ENCODE measurements at regions not wholly inside any gene's neighbourhood (a gene's known extent, or its start where the extent isn't known, plus 50 kb on each side); places are given as distances from the start of the nearest gene placed in this dataset.

DNA sequence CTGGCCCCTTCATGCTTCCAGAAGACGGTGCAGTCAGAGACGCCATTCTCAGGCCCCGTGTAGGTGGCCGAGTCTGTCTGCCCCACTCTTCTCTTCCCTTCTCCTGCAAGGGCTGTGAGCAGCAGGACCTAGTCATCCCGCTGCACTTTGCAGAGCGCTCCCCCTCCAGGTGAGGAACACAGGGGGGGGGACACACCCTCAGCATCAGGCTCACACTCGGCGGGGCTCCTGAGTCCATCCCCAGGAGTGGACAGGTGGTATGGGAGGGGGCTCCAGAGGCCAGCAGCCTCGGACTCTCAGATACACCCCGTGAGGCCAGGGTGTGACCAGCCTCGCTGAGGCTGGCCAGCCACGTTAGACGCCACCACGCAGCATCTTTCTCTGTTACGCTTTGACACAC lies 460.5 kb upstream of the MYT1L start:
- Mint-ChIP-seq H3K9me3 (ENCODE audit: low read depth) (no peaks in the 10 kb centered on the region), H3K36me3 (ENCODE audit: low read depth) (no peaks in the 10 kb centered on the region), H3K27ac (ENCODE audit: unreplicated experiment) (no peak overlapping the region), H3K4me1 (ENCODE audit: low read depth) (no peaks in the 10 kb centered on the region), H3K4me3 (ENCODE audit: unreplicated experiment) (no peak overlapping the region), H3K27me3 (ENCODE audit: low read depth) (peaks cover 8% of the 10 kb centered on the region)
- DNase-seq (ENCODE audit: low spot score): no peak
- TF ChIP-seq, protein P1, sequence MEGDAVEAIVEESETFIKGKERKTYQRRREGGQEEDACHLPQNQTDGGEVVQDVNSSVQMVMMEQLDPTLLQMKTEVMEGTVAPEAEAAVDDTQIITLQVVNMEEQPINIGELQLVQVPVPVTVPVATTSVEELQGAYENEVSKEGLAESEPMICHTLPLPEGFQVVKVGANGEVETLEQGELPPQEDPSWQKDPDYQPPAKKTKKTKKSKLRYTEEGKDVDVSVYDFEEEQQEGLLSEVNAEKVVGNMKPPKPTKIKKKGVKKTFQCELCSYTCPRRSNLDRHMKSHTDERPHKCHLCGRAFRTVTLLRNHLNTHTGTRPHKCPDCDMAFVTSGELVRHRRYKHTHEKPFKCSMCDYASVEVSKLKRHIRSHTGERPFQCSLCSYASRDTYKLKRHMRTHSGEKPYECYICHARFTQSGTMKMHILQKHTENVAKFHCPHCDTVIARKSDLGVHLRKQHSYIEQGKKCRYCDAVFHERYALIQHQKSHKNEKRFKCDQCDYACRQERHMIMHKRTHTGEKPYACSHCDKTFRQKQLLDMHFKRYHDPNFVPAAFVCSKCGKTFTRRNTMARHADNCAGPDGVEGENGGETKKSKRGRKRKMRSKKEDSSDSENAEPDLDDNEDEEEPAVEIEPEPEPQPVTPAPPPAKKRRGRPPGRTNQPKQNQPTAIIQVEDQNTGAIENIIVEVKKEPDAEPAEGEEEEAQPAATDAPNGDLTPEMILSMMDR (IDR thresholded peaks at IDR 0.05): no peak

DNA sequence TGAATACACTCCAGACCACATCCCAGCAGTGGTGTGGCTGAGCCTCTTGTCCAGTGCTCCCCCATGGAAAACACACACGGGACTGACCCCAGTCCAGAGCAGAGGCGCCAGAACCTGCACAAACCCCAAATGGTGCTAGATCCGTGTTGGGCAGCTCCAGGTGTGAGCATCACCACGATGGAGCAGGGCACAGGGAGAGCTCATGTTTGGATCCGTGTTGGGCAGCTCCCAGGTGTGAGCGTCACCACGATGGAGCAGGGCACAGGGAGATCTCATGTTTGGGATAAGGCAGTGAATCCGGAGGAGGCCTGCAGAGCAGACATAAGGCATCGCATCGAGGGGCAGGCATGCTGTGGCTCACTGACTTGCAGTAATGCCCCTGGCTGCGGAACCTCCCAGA lies 460.0 kb upstream of the MYT1L start:
- H3K9me3 Mint-ChIP-seq (ENCODE audit: low read depth): no peaks in the 10 kb centered on the region
- peaks cover 8% of the 10 kb centered on the region for H3K27me3 Mint-ChIP-seq (ENCODE audit: low read depth)
- TF ChIP-seq, protein P1 (IDR thresholded peaks at IDR 0.05): no peak
- no peaks in the 10 kb centered on the region for H3K4me1 Mint-ChIP-seq (ENCODE audit: low read depth)
- no peaks in the 10 kb centered on the region for H3K36me3 Mint-ChIP-seq (ENCODE audit: low read depth)
- H3K4me3 Mint-ChIP-seq (ENCODE audit: unreplicated experiment): no peak overlapping the region
- DNase-seq (ENCODE audit: low spot score): no peak
- no peak overlapping the region for H3K27ac Mint-ChIP-seq (ENCODE audit: unreplicated experiment)

GRCh38 chr2:2788076-2788475 lies 457.0 kb upstream of the MYT1L start:
- H3K9me3 Mint-ChIP-seq (ENCODE audit: low read depth): peaks cover 3% of the 10 kb centered on the region
- H3K4me1 Mint-ChIP-seq (ENCODE audit: low read depth): no peaks in the 10 kb centered on the region
- peaks cover 5% of the 10 kb centered on the region for H3K27me3 Mint-ChIP-seq (ENCODE audit: low read depth)
- no peak for DNase-seq (ENCODE audit: low spot score)
- no peaks in the 10 kb centered on the region for H3K36me3 Mint-ChIP-seq (ENCODE audit: low read depth)
- H3K27ac Mint-ChIP-seq (ENCODE audit: unreplicated experiment): no peak overlapping the region
- no peak overlapping the region for H3K4me3 Mint-ChIP-seq (ENCODE audit: unreplicated experiment)
- TF ChIP-seq, protein P1 (IDR thresholded peaks at IDR 0.05): no peak

- H3K4me3 Mint-ChIP-seq (ENCODE audit: unreplicated experiment): no peak overlapping the region
- H3K27ac Mint-ChIP-seq (ENCODE audit: unreplicated experiment): no peak overlapping the region
- TF ChIP-seq, protein P1 (IDR thresholded peaks at IDR 0.05): no peak
- DNase-seq (ENCODE audit: low spot score): no peak
- H3K27me3 Mint-ChIP-seq (ENCODE audit: low read depth): peaks cover 5% of the 10 kb centered on the region
- H3K9me3 Mint-ChIP-seq (ENCODE audit: low read depth): peaks cover 3% of the 10 kb centered on the region
- no peaks in the 10 kb centered on the region for H3K36me3 Mint-ChIP-seq (ENCODE audit: low read depth)
- no peaks in the 10 kb centered on the region for H3K4me1 Mint-ChIP-seq (ENCODE audit: low read depth)
Measured at GRCh38 chr2:2787301-2787907, 456.3 kb upstream of the MYT1L start.

DNA sequence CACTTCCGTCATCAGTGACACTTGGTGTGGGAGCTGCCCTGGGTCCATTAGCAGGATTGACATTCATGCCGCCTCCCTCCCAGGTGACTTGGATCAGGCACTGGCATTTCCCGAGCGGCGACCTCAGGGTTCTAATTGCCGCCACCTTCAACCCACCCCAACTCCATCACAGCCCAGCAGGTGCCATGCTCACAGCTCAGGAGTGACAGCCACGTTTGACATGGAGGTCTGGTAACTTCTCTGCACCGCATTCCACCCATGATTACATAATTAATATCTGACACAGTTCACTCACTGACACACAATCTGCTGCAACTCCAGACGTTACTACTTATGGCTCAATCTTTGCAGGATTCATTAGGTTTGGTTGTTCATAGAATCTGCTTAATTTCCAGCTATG lies 450.9 kb upstream of the MYT1L start:
- Mint-ChIP-seq H3K36me3 (ENCODE audit: low read depth) (no peaks in the 10 kb centered on the region), H3K9me3 (ENCODE audit: low read depth) (peaks cover 11% of the 10 kb centered on the region), H3K27ac (ENCODE audit: unreplicated experiment) (no peak overlapping the region), H3K4me1 (ENCODE audit: low read depth) (no peaks in the 10 kb centered on the region), H3K4me3 (ENCODE audit: unreplicated experiment) (no peak overlapping the region), H3K27me3 (ENCODE audit: low read depth) (no peaks in the 10 kb centered on the region)
- no peak for DNase-seq (ENCODE audit: low spot score)
- TF ChIP-seq, protein P1 (IDR thresholded peaks at IDR 0.05): no peak

Measured in chondrocyte (in vitro differentiated cells).